B cell (primary cell): ENCODE measurements at regions not wholly inside any gene's neighbourhood (a gene's known extent, or its start where the extent isn't known, plus 50 kb on each side); places are given as distances from the start of the nearest gene placed in this dataset.
A peak's percentile ranks its signal among the peaks of the same experiment; 100 is the strongest.

Source experiments
- ATAC-seq: fragments of 200-7000 bp; cut with Tn5 transposase; one replicate; pipeline ENCODE4 v1.10.0; 2021; ENCODE audit warnings: low read depth, mild to moderate bottlenecking, moderate number of reproducible peaks, moderate library complexity
- CTCF ChIA-PET: fragments of 350-600 bp; sonication (Branson Sonifier 250); formaldehyde crosslinking; loops from one replicate; lab custom pipeline; 2021; ENCODE audit warnings: antibody characterized with exemption, inconsistent platforms; lab: Charles Lee
- POLR2A ChIA-PET: fragments of 350-600 bp; sonication (Branson Sonifier 250); formaldehyde crosslinking; loops from one replicate; lab custom pipeline; 2021; ENCODE audit warnings: antibody characterized with exemption; lab: Charles Lee
- DNase-seq: peaks from one replicate; pipeline ENCODE4 v3.0.0; 2013
- H2AFZ ChIP-seq: 2 replicates; pipeline ENCODE4 v1.6.1; 2012; ENCODE audit warnings: mild to moderate bottlenecking, low read depth, low read length; ENCODE audit not compliant: insufficient read depth, poor library complexity, severe bottlenecking
- H3K27ac ChIP-seq, 2 donors: 1 replicate in 1 of 2; 2 replicates in 1 of 2; pipeline ENCODE4 v1.5.1; 2012 to 2013; ENCODE audit warnings: low read length in 2 of 2, mild to moderate bottlenecking in 2 of 2, moderate library complexity in 1 of 2
- H3K27me3 ChIP-seq, 4 experiments: fragments of 200-600 bp in 1 of 4; sonication (generic) in 1 of 4; replicated peaks in 1 of 4; 1 replicate in 2 of 4; 2 replicates in 2 of 4; pipeline versions ENCODE4 v1.6.1 to v1.7.0; 2013 to 2016; ENCODE audit warnings: low read length in 3 of 4, mild to moderate bottlenecking in 2 of 4, mixed read lengths in 1 of 4, moderate library complexity in 1 of 4; ENCODE audit not compliant: insufficient read depth in 4 of 4, control insufficient read depth in 3 of 4; ENCODE audit errors: control extremely low read depth in 1 of 4
- H3K36me3 ChIP-seq, 2 experiments: replicated peaks in 1 of 2; 1 replicate in 1 of 2; 2 replicates in 1 of 2; pipeline versions ENCODE4 v1.6.1 to v1.7.1; 2013; ENCODE audit warnings: low read length in 1 of 2; ENCODE audit not compliant: insufficient read depth in 2 of 2, control insufficient read depth in 1 of 2; ENCODE audit errors: control extremely low read depth in 1 of 2, extremely low read depth in 1 of 2
- H3K4me1 ChIP-seq, 2 donors: fragments of 200-600 bp in 1 of 2; sonication (generic) in 1 of 2; 1 replicate in 1 of 2; 2 replicates in 1 of 2; pipeline versions ENCODE4 v1.5.1 to v1.6.1; 2013 to 2017; ENCODE audit warnings: low read length in 2 of 2; ENCODE audit not compliant: control insufficient read depth in 2 of 2, insufficient read depth in 2 of 2
- H3K4me2 ChIP-seq: replicated peaks from 2 replicates; pipeline ENCODE3; 2012; ENCODE audit warnings: mild to moderate bottlenecking, low read depth, low read length; ENCODE audit not compliant: poor library complexity, severe bottlenecking
- H3K4me3 ChIP-seq, 5 experiments: fragments of 200-600 bp in 1 of 5; sonication (generic) in 1 of 5; 1 replicate in 3 of 5; 2 replicates in 2 of 5; pipeline versions ENCODE4 v1.5.1 to v1.7.0; 2011 to 2016; ENCODE audit warnings: low read length in 4 of 5, mild to moderate bottlenecking in 4 of 5, low read depth in 2 of 5, control low read depth in 1 of 5, moderate library complexity in 1 of 5; ENCODE audit not compliant: insufficient read depth in 1 of 5; ENCODE audit errors: control extremely low read depth in 1 of 5, extremely low read depth in 1 of 5
- H3K79me2 ChIP-seq: fragments of 200-600 bp; sonication (generic); one replicate; pipeline ENCODE4 v1.6.0; 2016; ENCODE audit warnings: low read length; ENCODE audit not compliant: control insufficient read depth, insufficient read depth
- H3K9ac ChIP-seq: fragments of 200-600 bp; sonication (generic); 2 replicates; pipeline ENCODE4 v1.6.1; 2017; ENCODE audit warnings: mild to moderate bottlenecking, low read length, moderate library complexity
- H3K9me3 ChIP-seq, 3 donors: one replicate each; pipeline versions ENCODE4 v1.6.1 to v1.7.1; 2013; ENCODE audit warnings: low read length in 2 of 3; ENCODE audit not compliant: control insufficient read depth in 2 of 3, insufficient read depth in 1 of 3; ENCODE audit errors: control extremely low read depth in 1 of 3
- H4K20me1 ChIP-seq: 2 replicates; pipeline ENCODE4 v1.6.0; 2012; ENCODE audit warnings: mild to moderate bottlenecking, low read length; ENCODE audit not compliant: insufficient read depth, control insufficient read depth, poor library complexity, severe bottlenecking
- H3K27ac Mint-ChIP-seq: one replicate; pipeline ENCODE4 v1.8.0; 2021; ENCODE audit warnings: mixed read lengths
- H3K27me3 Mint-ChIP-seq: one replicate; pipeline ENCODE4 v1.8.0; 2021; ENCODE audit warnings: mixed read lengths
- H3K4me1 Mint-ChIP-seq: one replicate; pipeline ENCODE4 v1.8.0; 2021; ENCODE audit warnings: mixed read lengths
- H3K4me3 Mint-ChIP-seq: one replicate; pipeline ENCODE4 v1.8.0; 2021; ENCODE audit warnings: mixed read lengths
- H3K9me3 Mint-ChIP-seq: one replicate; pipeline ENCODE4 v1.8.0; 2022; ENCODE audit warnings: mixed read lengths; ENCODE audit not compliant: insufficient read depth
- CTCF ChIP-seq: fragments of 200-600 bp; IDR thresholded peaks from one replicate; pipeline ENCODE4 v1.8.0; 2022; ENCODE audit warnings: antibody characterized with exemption, mild to moderate bottlenecking
- EZH2 ChIP-seq: IDR thresholded peaks from 2 replicates; pipeline ENCODE4 v1.6.1; 2012; ENCODE audit warnings: borderline replicate concordance, low read depth, mild to moderate bottlenecking, moderate library complexity, low read length; ENCODE audit not compliant: insufficient read depth, poor library complexity, severe bottlenecking
- WGBS: methylation state at CpG from one replicate; pipeline ENCODE4 v1.1.5; 2013; ENCODE audit warnings: missing lambda C conversion rate; ENCODE audit not compliant: insufficient coverage; 5-methylcytosine and 5-hydroxymethylcytosine counted together
- intact Hi-C: fragments of 100-400 bp; cut with micrococcal nuclease; formaldehyde crosslinking; loops from one replicate; pipeline ENCODE4 v1.10.0; 2022

GRCh38 chr20:53662595-53662994, 69.0 kb upstream of the ZNF217 start:
- no peaks in the 10 kb centered on the region for H3K27me3 ChIP-seq
- no peak overlapping the region for H3K4me2 ChIP-seq
- peaks cover 25 to 31% of the 10 kb centered on the region in 2 donors for H3K4me1 ChIP-seq
- H3K4me3 ChIP-seq, result no peak overlapping the region
- H3K4me3 Mint-ChIP-seq, result no peak overlapping the region
- H3K36me3 ChIP-seq, result no peaks in the 10 kb centered on the region
- TF ChIP-seq CTCF (no peak), EZH2 (no peak)
- WGBS, result 33% methylated on average over 1 of the region's 3 CpGs
- peaks cover 0 to 7% (median 0%) of the 10 kb centered on the region in 3 donors for H3K9me3 ChIP-seq
- ChIA-PET POLR2A (interaction anchor here (0.5 to 0.7 kb wide), 2 partner anchors 26 to 203 kb away, joined by 4 to 10 read pairs; no protein-coding TSS in a partner anchor), CTCF (no interaction called here)
- H3K27me3 Mint-ChIP-seq, result no peaks in the 10 kb centered on the region
- ATAC-seq (no peak), DNase-seq (no peak)
- no peaks in the 10 kb centered on the region for H3K79me2 ChIP-seq
- H2AFZ ChIP-seq, result no peak overlapping the region
- peak overlapping the region; percentile 67 for H3K27ac Mint-ChIP-seq
- intact Hi-C loops, result loop anchor here (5.0 kb wide), 2 partner anchors 45 to 75 kb away; no protein-coding TSS in a partner anchor
- no peaks in the 10 kb centered on the region for H4K20me1 ChIP-seq
- H3K4me1 Mint-ChIP-seq, result peaks cover 39% of the 10 kb centered on the region
- no peak overlapping the region for H3K9ac ChIP-seq
- no peaks in the 10 kb centered on the region for H3K9me3 Mint-ChIP-seq
- H3K27ac ChIP-seq, result no peak overlapping the region

GRCh38 chr20:53660947-53661381, 67.3 kb upstream of the ZNF217 start:
- H3K79me2 ChIP-seq, result no peaks in the 10 kb centered on the region
- H3K9me3 ChIP-seq, result peaks cover 0 to 7% (median 0%) of the 10 kb centered on the region in 3 donors
- H3K36me3 ChIP-seq, result no peaks in the 10 kb centered on the region
- no peaks in the 10 kb centered on the region for H3K27me3 ChIP-seq
- ATAC-seq (peak; percentile 14), DNase-seq (peak; percentile 29)
- Mint-ChIP-seq H3K9me3 (no peaks in the 10 kb centered on the region), H3K27ac (peak overlapping the region; percentile 92), H3K4me3 (peak overlapping the region; percentile 95), H3K27me3 (no peaks in the 10 kb centered on the region), H3K4me1 (peaks cover 55% of the 10 kb centered on the region)
- peak overlapping the region; percentile 77 for H3K9ac ChIP-seq
- H4K20me1 ChIP-seq, result no peaks in the 10 kb centered on the region
- TF ChIP-seq CTCF (no peak), EZH2 (no peak)
- H3K4me3 ChIP-seq, result peak overlapping the region in 1 of 5 experiments; percentile 71
- POLR2A ChIA-PET, result interaction anchor here (0.5 to 1.1 kb wide), 5 partner anchors 10 to 169 kb away, joined by 3 to 4 read pairs (median 3); no protein-coding TSS in a partner anchor
- H3K27ac ChIP-seq, result peak overlapping the region; percentile 61 to 78
- peaks cover 41 to 42% of the 10 kb centered on the region in 2 donors for H3K4me1 ChIP-seq
- H3K4me2 ChIP-seq, result peak overlapping the region; percentile 76
- H2AFZ ChIP-seq, result peak overlapping the region; percentile 83
- CTCF ChIA-PET, result interaction anchor here (0.7 to 2.0 kb wide), 10 partner anchors 9 to 255 kb away, joined by 3 to 8 read pairs (median 4); no protein-coding TSS in a partner anchor
- 40% methylated on average over 1 of the region's 6 CpGs for WGBS
- intact Hi-C loops, result loop anchor here (5.0 kb wide), 2 partner anchors 46 to 76 kb away; no protein-coding TSS in a partner anchor
